Right lobe of liver (tissue), 4 donors: ENCODE measurements at regions not wholly inside any gene's neighbourhood (a gene's known extent, or its start where the extent isn't known, plus 50 kb on each side); places are given as distances from the start of the nearest gene placed in this dataset.
"Not testable (repeated sequence)": the region's sequence is repeated elsewhere in the genome, so short reads cannot be mapped to it uniquely, and the experiment has no call there.

Experiments
- POLR2A ChIP-seq: fragments of 450-650 bp; IDR thresholded peaks from one replicate; pipeline ENCODE4 v1.6.1; 2017; ENCODE audit warnings: antibody characterized with exemption, mild to moderate bottlenecking
- TF ChIP-seq, protein P1 (sequence below), 4 donors: fragments of 200-600 bp in 3 of 4; fragments of 450-650 bp in 1 of 4; IDR thresholded peaks; one replicate each; pipeline versions ENCODE4 v1.5.1 to v1.8.0; 2016 to 2022; ENCODE audit warnings: antibody characterized with exemption in 4 of 4, mild to moderate bottlenecking in 2 of 4
- donor health status: DM: no; HTN: no; CAD: no.
- donor health status: DM: no; HTN: no; CAD: no.
- donor health status: DM: no; HTN: yes; CAD: no.

DNA sequence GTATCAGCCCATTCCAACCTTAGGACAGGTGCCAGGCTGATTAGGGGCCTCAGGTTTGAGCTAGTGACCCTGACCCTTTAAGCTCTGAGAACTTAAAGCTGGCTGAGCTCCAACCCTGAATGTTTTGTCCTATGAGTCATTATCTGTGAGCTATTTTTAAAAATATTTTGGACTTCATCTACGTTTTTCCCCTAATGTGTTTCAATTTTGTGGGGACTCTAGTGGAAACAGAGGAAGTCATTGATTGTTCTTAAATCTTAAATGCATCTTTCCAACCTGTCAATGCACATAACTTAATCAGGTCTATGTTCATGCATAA, 56.8 kb downstream of the SPATA31A6 start:
- TF ChIP-seq, protein P1, sequence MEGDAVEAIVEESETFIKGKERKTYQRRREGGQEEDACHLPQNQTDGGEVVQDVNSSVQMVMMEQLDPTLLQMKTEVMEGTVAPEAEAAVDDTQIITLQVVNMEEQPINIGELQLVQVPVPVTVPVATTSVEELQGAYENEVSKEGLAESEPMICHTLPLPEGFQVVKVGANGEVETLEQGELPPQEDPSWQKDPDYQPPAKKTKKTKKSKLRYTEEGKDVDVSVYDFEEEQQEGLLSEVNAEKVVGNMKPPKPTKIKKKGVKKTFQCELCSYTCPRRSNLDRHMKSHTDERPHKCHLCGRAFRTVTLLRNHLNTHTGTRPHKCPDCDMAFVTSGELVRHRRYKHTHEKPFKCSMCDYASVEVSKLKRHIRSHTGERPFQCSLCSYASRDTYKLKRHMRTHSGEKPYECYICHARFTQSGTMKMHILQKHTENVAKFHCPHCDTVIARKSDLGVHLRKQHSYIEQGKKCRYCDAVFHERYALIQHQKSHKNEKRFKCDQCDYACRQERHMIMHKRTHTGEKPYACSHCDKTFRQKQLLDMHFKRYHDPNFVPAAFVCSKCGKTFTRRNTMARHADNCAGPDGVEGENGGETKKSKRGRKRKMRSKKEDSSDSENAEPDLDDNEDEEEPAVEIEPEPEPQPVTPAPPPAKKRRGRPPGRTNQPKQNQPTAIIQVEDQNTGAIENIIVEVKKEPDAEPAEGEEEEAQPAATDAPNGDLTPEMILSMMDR (IDR thresholded peaks at IDR 0.05): not testable (repeated sequence)
- TF ChIP-seq POLR2A: not testable (repeated sequence)
